NCI-H345 treated with DMSO at 0.1 percent for 48 hours (cell line): ENCODE measurements at regions not wholly inside any gene's neighbourhood (a gene's known extent, or its start where the extent isn't known, plus 50 kb on each side); places are given as distances from the start of the nearest gene placed in this dataset.
"Not testable (repeated sequence)": the region's sequence is repeated elsewhere in the genome, so short reads cannot be mapped to it uniquely, and the experiment has no call there.

ENCODE experiments used
- DNase-seq: peaks from one replicate; lab custom pipeline; 2025; ENCODE audit not compliant: unreplicated experiment; lab: John Stamatoyannopoulos, UW

- no peak for DNase-seq
Measured at GRCh38 chr3:75118779-75119178, 504.3 kb upstream of the CNTN3 start.

GRCh38 chr3:75126556-75126955 lies 512.1 kb upstream of the CNTN3 start:
- no peak for DNase-seq

- no peak for DNase-seq
Measured at GRCh38 chr3:75129101-75129500, 514.6 kb upstream of the CNTN3 start.

GRCh38 chr3:75136100-75136897 lies 521.8 kb upstream of the CNTN3 start:
- DNase-seq, result no peak

- no peak for DNase-seq
Measured at GRCh38 chr3:75138345-75138744, 523.9 kb upstream of the CNTN3 start.

DNA sequence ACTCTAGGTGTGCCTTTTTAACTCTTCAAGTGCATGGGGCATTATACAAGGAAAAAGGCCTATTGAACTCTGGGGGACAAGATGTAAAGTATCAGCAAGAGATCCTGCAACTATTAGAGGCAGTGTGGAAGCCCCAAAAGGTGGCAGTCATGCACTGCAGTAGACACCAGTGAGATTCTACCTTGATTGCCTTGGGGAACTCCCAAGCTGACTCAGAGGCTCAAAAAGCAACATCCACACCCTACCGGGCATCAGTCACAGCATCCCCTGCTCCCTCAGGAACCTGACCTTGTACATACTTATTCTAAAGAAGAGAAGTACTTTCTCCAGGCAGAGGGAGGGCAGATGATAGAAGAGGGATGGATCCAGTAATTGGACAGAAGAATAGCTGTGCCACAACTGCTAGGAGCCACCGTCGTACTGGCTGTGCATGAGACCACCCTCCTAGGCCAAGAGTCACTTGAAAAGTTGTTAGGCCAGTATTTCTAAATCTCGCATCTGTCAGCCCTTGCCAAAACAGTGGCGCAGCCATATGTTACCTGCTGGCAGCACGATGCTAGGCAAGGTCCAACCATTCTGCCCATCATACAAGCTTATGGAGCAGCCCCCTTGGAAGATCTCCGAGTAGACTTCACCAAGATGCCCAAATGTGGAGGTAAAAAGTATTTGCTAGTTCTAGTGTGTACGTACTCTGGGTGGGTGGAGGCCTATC lies 523.1 kb upstream of the FRG2C start:
- no peak for DNase-seq

GRCh38 chr3:75144406-75144805 lies 519.7 kb upstream of the FRG2C start:
- no peak for DNase-seq

DNA sequence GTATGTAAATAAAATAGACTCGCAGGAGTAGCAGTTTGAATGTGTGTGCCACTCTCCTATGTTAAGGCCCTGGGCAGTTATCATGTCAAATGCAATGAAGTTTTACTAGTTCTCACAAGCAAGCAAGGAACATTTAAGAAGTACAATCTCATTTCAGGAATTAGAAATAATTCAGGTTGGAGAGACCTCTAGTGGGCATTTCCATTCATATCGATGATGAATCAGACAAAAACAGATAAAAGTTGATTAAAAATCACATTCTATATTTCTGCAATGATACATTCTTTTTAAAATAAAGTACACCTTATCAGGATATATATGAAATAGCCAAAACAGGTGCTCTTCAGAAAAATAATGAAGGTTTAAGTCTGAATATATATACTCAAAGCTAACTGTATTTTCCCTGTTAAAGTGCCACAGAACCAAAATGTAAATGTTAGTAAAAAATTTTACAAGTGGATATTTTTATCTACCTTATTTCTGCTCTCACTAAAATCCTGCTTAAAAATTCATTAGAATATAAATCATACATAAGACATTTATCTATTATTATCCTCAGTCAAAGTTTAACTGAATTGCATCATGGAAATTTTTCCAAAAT lies 492.4 kb upstream of the FRG2C start:
- DNase-seq, result peak; percentile 14

DNA sequence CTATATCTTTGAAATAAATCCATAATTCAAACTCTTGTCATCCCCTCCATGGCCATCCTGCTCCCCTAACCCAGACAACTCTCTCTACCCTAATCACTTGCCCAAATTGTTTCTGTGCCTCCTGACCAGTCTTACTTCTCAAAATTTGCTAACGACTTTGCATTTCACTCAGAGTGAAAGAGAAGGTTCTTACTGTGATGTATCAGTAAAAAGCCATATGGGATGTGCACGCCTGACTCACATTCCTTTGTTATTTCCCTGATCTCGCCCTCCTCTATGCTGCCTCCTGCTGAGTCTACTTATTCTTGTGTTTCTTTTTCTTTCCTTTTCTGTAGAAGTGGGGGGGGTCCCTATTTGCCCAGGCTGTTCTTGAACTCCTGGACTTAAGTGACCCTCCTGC lies 487.2 kb upstream of the FRG2C start:
- no peak for DNase-seq

DNA sequence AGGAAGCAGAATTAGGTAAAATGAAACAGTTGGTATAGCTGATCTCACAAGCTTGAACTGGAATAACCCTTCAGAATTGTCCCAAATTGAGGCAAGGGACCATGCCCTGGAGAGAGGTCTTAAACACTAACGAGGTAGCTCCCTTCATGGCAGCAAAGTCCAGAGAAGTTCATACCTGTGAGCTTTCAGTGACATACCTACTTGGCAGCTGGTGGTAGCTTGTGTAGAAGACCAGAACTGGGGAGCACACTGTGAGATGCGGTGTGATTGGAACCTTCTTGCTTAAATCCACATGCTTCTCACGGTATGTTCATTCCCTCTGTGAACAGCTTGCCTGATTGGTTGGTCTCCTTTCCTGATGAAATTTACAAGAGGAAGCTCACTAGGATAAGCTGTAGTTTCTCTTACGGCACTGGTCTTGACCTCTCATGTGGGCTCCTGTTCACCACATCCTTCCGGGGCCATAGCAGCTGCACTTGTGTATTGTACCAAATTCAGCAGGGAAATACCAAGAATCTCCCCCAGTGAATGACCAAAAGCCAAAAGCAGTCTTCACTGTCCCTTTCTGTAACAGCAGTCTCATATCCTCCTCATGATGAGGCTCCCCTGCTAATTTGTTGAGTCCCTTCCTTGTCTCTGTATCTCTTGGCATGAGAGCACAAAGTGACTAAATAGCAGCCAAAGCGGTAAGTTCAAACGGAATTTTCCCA lies 483.7 kb upstream of the FRG2C start:
- no peak for DNase-seq

DNA sequence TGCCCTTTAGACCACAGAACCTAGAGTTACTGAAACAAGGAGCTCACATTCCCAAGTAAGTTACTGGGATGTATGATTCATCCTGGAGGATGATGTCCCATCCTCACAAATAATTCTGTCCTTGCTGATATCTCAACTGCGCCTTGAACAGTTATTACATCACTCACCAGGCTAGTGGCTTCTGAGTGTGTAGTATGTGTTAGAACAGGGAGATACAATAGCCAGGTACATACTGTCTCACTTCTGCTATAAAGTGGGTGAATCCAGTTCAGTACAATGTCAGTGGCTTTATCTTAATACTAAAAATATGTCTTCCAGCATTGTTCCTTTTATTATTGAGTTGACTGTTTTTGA lies 483.2 kb upstream of the FRG2C start:
- no peak for DNase-seq

- DNase-seq, result no peak
Measured at GRCh38 chr3:75188962-75189361, 475.2 kb upstream of the FRG2C start.

DNA sequence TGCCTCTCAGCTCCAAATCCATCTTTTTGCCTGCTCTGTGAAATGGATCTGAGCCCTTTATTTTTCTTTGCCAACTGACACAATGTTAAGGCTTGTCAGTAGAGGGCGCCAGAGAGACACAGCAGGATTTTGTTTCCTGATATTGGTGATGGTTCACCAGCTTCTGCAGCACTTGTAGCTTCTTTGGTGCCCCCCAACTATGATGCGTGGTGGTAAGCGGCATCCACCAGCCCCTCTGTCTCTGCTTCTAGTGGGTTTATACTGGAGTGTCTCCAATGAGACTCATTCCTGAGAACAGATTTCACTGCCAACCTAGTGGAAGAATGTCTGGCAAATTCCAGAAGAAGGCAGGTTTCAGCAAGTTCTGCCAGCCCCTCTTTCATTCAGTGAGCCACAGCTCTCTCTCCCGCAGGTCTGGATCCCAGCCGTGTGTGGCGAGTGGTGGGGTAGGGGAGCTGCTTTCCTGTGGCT lies 471.9 kb upstream of the FRG2C start:
- peak; percentile 4 for DNase-seq

- no peak for DNase-seq
Measured at GRCh38 chr3:75193797-75194196, 470.3 kb upstream of the FRG2C start.

GRCh38 chr3:75214332-75214731 lies 449.8 kb upstream of the FRG2C start:
- DNase-seq, result not testable (repeated sequence)

GRCh38 chr3:75218577-75218976 lies 445.6 kb upstream of the FRG2C start:
- DNase-seq, result no peak

DNA sequence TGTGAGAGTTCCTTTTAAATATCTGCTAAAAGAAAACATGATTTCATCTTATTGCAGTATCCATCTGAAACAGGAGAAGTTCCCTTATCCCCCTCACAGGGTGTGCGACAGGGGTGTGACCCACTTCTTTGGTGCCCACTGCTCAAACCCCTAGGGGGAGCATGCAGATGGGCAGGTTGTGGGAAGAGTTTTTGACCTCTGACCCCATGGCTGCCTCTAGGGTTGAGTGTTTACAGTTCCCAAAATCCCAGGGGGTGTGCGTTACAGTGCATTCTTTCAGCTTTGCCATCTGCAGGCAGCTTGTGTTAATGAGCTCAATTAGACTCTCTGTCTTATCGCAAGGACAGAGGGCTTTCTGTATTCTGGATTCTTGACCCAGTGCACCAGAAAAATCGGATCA lies 443.2 kb upstream of the FRG2C start:
- DNase-seq, result no peak

DNA sequence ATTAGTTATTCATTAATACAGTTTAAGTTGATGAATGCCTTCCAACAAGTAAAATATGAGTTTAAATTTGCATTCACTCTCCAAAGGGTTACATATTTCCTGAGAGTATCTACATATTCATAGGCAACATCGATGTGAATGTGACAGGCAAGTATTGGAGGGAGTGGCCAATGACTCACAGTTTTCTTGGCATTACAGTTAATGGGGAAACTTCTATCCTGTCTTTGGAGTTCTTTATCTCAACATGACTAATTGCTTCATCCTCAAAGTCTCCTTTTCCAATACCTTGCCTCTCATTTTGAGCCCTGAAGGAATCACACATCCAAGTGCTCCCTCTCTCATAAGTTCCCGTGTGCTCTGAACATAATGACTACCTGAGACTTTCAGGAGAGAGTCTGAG lies 439.7 kb upstream of the FRG2C start:
- DNase-seq, result no peak

DNA sequence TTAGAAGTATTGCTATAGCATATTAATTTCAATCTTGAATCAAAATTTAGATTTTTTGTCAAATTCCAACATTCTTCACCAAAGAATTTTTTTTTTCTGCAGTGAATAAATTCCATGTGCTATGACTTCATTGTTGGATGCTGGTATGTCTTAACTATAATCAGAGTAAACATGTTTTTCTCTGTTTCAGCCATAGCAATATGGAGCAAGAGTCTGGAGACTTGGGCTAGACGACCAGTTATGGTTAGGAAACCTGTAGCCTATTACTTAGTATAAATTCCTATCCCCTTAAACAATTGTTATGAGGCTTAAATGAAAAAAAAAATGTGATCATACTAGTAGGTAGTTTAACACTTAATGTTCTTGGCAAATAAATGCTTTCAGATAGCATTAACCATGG lies 431.9 kb upstream of the FRG2C start:
- DNase-seq, result no peak

DNA sequence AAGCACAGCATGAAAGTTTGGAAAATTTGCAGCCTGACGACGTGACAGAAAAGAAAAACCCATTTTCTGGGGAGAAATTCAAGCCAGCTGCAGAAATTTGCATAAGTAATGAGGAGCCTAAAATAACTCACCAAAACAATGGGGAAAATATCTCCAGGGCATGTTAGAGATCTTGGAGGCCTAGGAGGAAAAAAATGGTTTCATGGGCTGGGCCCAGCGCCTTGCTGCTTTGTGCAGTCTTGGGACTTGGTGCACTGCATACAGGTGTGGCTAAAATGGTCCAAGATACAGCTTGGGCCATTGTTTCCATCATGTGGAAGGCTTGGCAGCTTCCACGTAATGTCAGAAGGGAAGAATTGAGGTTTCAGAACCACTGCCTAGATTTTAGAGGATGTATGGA lies 428.5 kb upstream of the FRG2C start:
- no peak for DNase-seq

DNA sequence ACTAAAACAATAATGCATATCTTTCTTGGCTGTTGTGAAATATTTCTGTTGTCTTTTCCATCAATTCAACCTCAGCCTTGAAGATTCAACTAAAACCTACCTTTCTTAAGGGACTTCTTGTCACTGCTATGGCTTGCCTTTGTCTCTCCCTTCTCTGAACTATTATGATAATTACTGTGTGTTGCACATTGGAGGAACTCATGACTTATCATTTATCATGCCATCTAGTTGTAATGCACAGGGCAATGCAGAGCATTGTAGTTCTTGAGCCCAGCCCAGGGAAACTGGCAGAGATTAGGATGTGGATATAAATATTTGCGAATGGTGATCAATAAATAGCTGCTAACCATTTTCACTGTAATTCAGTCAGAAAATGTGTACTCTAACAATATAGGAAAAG lies 427.1 kb upstream of the FRG2C start:
- no peak for DNase-seq

DNA sequence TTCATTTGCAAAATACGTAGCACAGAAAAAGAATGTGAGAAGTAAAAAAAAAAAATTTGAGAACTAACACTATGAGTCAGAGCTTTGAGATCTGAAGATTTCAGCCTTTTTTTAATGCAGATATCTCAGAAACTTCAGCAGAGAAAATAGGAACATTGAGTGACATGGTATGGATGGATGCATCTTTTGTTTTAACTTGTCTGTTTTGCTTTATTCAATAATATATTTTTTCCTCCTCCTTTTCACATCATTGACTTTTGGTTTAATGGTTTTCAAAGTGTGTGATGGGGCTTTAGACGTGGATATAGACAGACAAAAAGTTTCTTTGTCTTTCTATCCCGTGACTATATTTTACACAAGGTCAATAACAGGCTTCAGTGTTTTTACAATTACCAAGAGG lies 426.7 kb upstream of the FRG2C start:
- no peak for DNase-seq
